ENCODE measurements at regions not wholly inside any gene's neighbourhood (a gene's known extent, or its start where the extent isn't known, plus 50 kb on each side); places are given as distances from the start of the nearest gene placed in this dataset.

DNA sequence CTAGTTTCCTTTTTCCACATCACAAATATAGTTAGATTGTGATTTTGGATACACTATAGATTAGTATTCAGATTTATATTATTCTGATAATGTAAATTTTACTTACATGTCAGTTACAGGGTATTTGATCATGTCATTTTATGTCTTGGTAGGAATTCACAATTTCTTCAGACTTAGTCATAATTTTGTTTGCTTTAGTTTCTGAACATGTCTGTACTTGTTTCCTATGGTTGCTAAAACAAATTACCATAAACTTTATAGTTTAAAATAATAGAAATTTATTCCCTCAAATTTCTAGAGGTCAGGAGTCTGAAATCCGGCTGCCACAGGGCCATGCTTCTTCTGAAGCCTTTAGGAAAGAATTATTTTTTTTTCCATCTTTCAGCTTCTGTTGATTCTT is 1817.2 kb upstream of the CDH9 start:
- TF ChIP-seq, protein P1, sequence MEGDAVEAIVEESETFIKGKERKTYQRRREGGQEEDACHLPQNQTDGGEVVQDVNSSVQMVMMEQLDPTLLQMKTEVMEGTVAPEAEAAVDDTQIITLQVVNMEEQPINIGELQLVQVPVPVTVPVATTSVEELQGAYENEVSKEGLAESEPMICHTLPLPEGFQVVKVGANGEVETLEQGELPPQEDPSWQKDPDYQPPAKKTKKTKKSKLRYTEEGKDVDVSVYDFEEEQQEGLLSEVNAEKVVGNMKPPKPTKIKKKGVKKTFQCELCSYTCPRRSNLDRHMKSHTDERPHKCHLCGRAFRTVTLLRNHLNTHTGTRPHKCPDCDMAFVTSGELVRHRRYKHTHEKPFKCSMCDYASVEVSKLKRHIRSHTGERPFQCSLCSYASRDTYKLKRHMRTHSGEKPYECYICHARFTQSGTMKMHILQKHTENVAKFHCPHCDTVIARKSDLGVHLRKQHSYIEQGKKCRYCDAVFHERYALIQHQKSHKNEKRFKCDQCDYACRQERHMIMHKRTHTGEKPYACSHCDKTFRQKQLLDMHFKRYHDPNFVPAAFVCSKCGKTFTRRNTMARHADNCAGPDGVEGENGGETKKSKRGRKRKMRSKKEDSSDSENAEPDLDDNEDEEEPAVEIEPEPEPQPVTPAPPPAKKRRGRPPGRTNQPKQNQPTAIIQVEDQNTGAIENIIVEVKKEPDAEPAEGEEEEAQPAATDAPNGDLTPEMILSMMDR (IDR thresholded peaks at IDR 0.05) = no peak
- TF ChIP-seq ZFX (IDR thresholded peaks at IDR 0.05; ENCODE audit: borderline replicate concordance) = no peak
